Skeletal muscle tissue (tissue), 3 donors: ENCODE measurements at regions not wholly inside any gene's neighbourhood (a gene's known extent, or its start where the extent isn't known, plus 50 kb on each side); places are given as distances from the start of the nearest gene placed in this dataset.

Experiments
- H3K27ac ChIP-seq: one replicate; pipeline ENCODE4 v1.7.0; 2013; ENCODE audit warnings: mild to moderate bottlenecking, low read depth, low read length, inconsistent platforms
- H3K27me3 ChIP-seq, 3 donors: one replicate each; pipeline ENCODE4 v1.7.0; 2013; ENCODE audit warnings: low read length in 3 of 3; ENCODE audit not compliant: control insufficient read depth in 3 of 3, insufficient read depth in 3 of 3
- H3K36me3 ChIP-seq, 3 donors: one replicate each; pipeline ENCODE4 v1.7.0; 2013; ENCODE audit warnings: low read length in 3 of 3; ENCODE audit not compliant: control insufficient read depth in 3 of 3, insufficient read depth in 3 of 3
- H3K4me1 ChIP-seq, 3 donors: one replicate each; pipeline ENCODE4 v1.7.0; 2013; ENCODE audit warnings: low read length in 3 of 3, mild to moderate bottlenecking in 3 of 3; ENCODE audit not compliant: control insufficient read depth in 3 of 3, insufficient read depth in 3 of 3
- H3K4me3 ChIP-seq, 3 donors: one replicate each; pipeline ENCODE4 v1.7.0; 2013; ENCODE audit warnings: low read length in 3 of 3
- H3K9ac ChIP-seq, 3 donors: one replicate each; pipeline ENCODE4 v1.7.0; 2013; ENCODE audit warnings: low read length in 3 of 3, mild to moderate bottlenecking in 3 of 3, moderate library complexity in 2 of 3, low read depth in 1 of 3
- H3K9me3 ChIP-seq, 3 donors: one replicate each; pipeline ENCODE4 v1.7.0; 2013; ENCODE audit warnings: low read length in 3 of 3; ENCODE audit not compliant: control insufficient read depth in 3 of 3
- donor health status: Osteomylitis.

- no peaks in the 10 kb centered on the region for H3K9me3 ChIP-seq
- no peak overlapping the region for H3K27ac ChIP-seq
Measured at GRCh38 chr5:39580702-39581453, 156.1 kb upstream of the DAB2 start.

GRCh38 chr5:39579750-39580149, 155.0 kb upstream of the DAB2 start:
- Histone ChIP-seq H3K4me3 (no peak overlapping the region), H3K9me3 (no peaks in the 10 kb centered on the region), H3K9ac (no peak overlapping the region), H3K36me3 (no peaks in the 10 kb centered on the region), H3K27me3 (no peaks in the 10 kb centered on the region), H3K27ac (no peak overlapping the region), H3K4me1 (no peaks in the 10 kb centered on the region)

More at GRCh38 chr5:39580702-39581453, 156.1 kb upstream of the DAB2 start:
- no peak overlapping the region for H3K9ac ChIP-seq
- H3K36me3 ChIP-seq, result no peaks in the 10 kb centered on the region
- H3K4me1 ChIP-seq, result no peaks in the 10 kb centered on the region
- no peaks in the 10 kb centered on the region for H3K27me3 ChIP-seq
- H3K4me3 ChIP-seq, result no peak overlapping the region

- Histone ChIP-seq H3K4me1 (no peaks in the 10 kb centered on the region), H3K27me3 (no peaks in the 10 kb centered on the region), H3K4me3 (no peak overlapping the region), H3K27ac (no peak overlapping the region), H3K36me3 (no peaks in the 10 kb centered on the region), H3K9ac (no peak overlapping the region), H3K9me3 (no peaks in the 10 kb centered on the region)
Measured at GRCh38 chr5:39578887-39579497, 154.2 kb upstream of the DAB2 start.

GRCh38 chr5:39577529-39577928, 152.7 kb upstream of the DAB2 start:
- H3K9ac ChIP-seq, result no peak overlapping the region
- no peaks in the 10 kb centered on the region for H3K36me3 ChIP-seq
- no peaks in the 10 kb centered on the region for H3K4me1 ChIP-seq
- H3K27ac ChIP-seq, result no peak overlapping the region
- H3K27me3 ChIP-seq, result no peaks in the 10 kb centered on the region
- no peaks in the 10 kb centered on the region for H3K9me3 ChIP-seq
- H3K4me3 ChIP-seq, result no peak overlapping the region

- no peaks in the 10 kb centered on the region for H3K4me1 ChIP-seq
- H3K9me3 ChIP-seq, result no peaks in the 10 kb centered on the region
- no peak overlapping the region for H3K27ac ChIP-seq
- no peaks in the 10 kb centered on the region for H3K27me3 ChIP-seq
- H3K4me3 ChIP-seq, result no peak overlapping the region
- no peak overlapping the region for H3K9ac ChIP-seq
- no peaks in the 10 kb centered on the region for H3K36me3 ChIP-seq
Measured at GRCh38 chr5:39570403-39571027, 145.7 kb upstream of the DAB2 start.

- Histone ChIP-seq H3K36me3 (no peaks in the 10 kb centered on the region), H3K27ac (no peak overlapping the region), H3K9me3 (no peaks in the 10 kb centered on the region), H3K4me3 (no peak overlapping the region), H3K4me1 (no peaks in the 10 kb centered on the region), H3K9ac (no peak overlapping the region), H3K27me3 (no peaks in the 10 kb centered on the region)
Measured at GRCh38 chr5:39569857-39570256, 145.1 kb upstream of the DAB2 start.

- H3K9me3 ChIP-seq, result no peaks in the 10 kb centered on the region
- H3K36me3 ChIP-seq, result no peaks in the 10 kb centered on the region
- H3K27ac ChIP-seq, result no peak overlapping the region
- H3K4me1 ChIP-seq, result no peaks in the 10 kb centered on the region
- no peaks in the 10 kb centered on the region for H3K27me3 ChIP-seq
- H3K4me3 ChIP-seq, result no peak overlapping the region
- H3K9ac ChIP-seq, result no peak overlapping the region
Measured at GRCh38 chr5:39566891-39567290, 142.1 kb upstream of the DAB2 start.

GRCh38 chr5:39566029-39566428, 141.2 kb upstream of the DAB2 start:
- no peaks in the 10 kb centered on the region for H3K4me1 ChIP-seq
- no peaks in the 10 kb centered on the region for H3K9me3 ChIP-seq
- no peaks in the 10 kb centered on the region for H3K27me3 ChIP-seq
- H3K4me3 ChIP-seq, result no peak overlapping the region
- no peak overlapping the region for H3K9ac ChIP-seq
- H3K27ac ChIP-seq, result no peak overlapping the region
- H3K36me3 ChIP-seq, result no peaks in the 10 kb centered on the region

GRCh38 chr5:39561421-39561820, 136.6 kb upstream of the DAB2 start:
- Histone ChIP-seq H3K27ac (no peak overlapping the region), H3K9me3 (no peaks in the 10 kb centered on the region)

GRCh38 chr5:39560726-39561125, 135.9 kb upstream of the DAB2 start:
- Histone ChIP-seq H3K4me1 (no peaks in the 10 kb centered on the region), H3K27me3 (peaks cover 0 to 7% (median 0%) of the 10 kb centered on the region in 3 donors), H3K4me3 (no peak overlapping the region), H3K9ac (no peak overlapping the region), H3K36me3 (no peaks in the 10 kb centered on the region), H3K27ac (no peak overlapping the region), H3K9me3 (no peaks in the 10 kb centered on the region)

More at GRCh38 chr5:39561421-39561820, 136.6 kb upstream of the DAB2 start:
- Histone ChIP-seq H3K27me3 (peaks cover 0 to 7% (median 0%) of the 10 kb centered on the region in 3 donors), H3K36me3 (no peaks in the 10 kb centered on the region), H3K4me1 (no peaks in the 10 kb centered on the region), H3K9ac (no peak overlapping the region), H3K4me3 (no peak overlapping the region)
